ENCODE measurements at regions not wholly inside any gene's neighbourhood (a gene's known extent, or its start where the extent isn't known, plus 50 kb on each side); places are given as distances from the start of the nearest gene placed in this dataset.
"Not testable (repeated sequence)": the region's sequence is repeated elsewhere in the genome, so short reads cannot be mapped to it uniquely, and the experiment has no call there.

DNA sequence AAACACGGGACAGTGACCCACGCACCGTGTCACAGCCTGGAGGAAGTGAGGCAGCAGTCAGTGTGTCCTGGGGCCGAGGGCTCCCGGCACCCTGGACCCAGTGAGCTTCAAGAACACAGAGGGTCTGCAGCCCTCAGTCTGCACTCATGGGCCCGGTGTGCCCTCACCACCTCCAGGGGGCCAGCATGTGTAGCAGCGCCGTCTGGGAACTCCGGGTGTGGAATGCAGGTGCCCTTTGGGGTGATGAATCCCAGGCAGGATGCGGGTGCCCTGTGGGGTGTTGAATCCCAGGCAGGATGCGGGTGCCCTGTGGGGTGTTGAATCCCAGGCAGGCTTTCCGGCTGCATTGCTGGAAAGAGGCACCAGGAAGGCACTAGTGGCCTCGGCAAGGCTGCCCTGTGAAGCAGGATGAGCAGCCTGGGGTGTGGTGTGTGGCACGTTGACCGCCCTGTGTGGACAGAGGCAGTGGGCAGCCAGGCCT is 1399.9 kb downstream of the BRD1 start:
- DNase-seq (ENCODE audit: low read depth in 2 of 3, low spot score in 2 of 3), result no peak

DNA sequence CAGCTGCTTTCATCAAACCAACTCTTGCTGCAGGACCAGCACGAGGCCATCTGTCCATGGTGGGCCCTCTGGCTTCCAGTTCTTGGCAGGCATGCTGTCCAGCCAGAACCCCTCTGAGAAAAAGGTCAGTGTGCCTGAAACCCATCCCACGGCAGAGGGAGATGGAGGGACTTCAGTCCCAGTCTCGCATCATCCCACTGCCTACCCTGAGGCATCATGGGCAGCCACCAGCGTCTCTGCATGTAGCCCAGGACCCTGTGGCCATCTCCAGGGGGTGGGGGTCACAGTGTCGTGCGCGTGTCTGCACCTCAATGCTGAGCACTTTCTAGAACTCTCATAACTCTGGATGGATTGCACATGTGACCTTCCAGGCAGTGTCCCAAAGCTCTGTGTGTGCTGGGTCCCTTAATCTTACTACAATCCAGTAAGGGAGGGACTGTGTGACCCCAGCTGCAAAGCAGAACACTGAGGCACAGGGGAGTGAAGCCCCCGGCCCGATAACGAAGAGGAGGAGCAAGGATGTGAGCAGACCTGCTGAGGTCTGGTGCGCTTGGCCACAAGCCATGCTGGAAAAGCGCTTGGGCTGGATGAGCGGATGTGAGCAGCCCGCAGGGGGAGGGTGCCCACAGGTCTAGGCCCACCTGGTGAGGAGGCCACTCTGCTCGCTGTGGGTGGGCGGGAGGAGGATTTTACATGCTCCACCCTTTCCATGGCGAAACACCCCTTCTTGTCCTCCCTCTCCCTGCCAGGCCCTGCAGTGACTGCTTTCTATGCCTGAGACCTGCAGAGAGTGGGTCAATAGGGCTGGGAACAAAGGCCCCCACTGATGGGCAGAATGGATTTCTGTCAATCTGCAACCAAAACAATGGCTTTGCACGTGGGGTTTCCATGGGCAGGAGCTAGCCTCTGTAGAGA is 1401.0 kb downstream of the BRD1 start:
- DNase-seq (ENCODE audit: low read depth in 2 of 3, low spot score in 2 of 3), result no peak

DNA sequence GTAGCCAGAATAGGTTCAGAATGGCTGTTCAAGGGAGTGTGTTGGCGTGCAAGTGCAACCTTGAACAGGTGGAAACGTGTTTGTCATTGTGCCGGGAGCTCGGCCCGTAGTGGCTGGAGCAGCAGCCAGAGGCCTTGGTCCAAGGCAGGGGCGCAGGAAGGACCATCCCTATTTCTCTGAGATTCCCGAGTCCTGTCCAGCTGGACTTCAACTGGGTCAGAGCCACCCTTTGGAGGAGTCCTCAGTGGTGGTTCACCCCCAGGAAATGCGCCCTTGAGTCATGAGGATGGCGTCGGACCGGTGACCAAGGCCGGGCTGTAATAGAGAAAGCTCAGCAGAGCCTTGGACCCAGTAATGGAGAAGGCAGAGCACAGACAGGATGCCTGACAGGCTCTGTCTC is 1402.0 kb downstream of the BRD1 start:
- DNase-seq (ENCODE audit: low read depth in 2 of 3, low spot score in 2 of 3), result no peak

GRCh38 chr22:48425091-48425506 is 1402.6 kb downstream of the BRD1 start:
- DNase-seq (ENCODE audit: low read depth in 2 of 3, low spot score in 2 of 3), result no peak

- no peak for DNase-seq (ENCODE audit: low read depth in 2 of 3, low spot score in 2 of 3)
Observed at GRCh38 chr22:48424661-48425060, 1403.0 kb downstream of the BRD1 start.

DNA sequence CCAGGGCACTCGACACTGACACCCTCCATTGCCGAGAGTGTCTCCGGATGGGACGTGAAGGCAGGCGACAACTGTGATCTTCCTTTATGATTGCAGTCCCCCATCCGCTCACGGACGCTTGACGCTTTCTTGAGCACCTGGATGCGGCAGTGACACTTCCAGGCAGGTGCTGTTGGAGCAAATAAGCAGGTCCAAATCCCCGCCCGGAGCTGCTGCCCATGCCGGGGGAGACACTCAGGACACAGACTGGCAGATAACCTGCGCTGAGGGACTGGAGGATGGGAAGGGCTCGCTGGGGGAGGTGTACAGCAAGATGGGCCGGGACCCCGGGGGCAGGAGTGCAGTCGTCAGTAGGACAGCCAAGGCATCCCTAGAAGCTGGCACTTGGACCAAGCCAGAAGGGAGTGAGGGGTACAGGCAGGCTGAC is 1403.5 kb downstream of the BRD1 start:
- no peak for DNase-seq (ENCODE audit: low read depth in 2 of 3, low spot score in 2 of 3)

- no peak for DNase-seq (ENCODE audit: low read depth in 2 of 3, low spot score in 2 of 3)
Observed at GRCh38 chr22:48423481-48423911, 1404.2 kb downstream of the BRD1 start.

DNA sequence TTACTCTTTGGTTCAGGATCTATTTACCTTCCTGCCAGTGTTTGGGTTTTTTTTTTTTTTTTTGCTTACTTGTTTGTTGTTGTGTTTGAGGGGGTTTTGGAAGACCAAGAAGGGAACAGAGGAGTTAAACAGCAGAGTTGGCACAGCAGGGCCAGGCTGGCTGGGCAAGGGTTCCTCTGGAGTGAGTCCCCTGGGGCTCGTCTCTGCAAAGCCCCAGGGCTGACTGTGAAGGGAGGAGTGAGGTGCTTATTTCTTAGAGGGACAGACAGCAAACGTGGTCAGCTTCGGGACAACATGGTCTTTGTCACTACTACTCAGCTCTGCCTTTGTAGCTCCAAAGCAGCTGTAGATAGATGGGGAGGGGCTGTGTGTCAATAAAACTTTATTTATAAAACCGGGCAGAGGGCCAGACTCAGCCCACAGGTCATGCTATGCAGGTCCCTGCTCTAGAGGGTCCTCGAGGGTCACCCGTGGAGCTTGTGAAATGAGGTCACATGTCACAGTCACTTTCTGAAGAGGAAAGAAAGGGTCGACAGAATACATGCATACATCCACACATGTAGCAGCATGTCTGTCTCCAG is 1404.7 kb downstream of the BRD1 start:
- no peak for DNase-seq (ENCODE audit: low read depth in 2 of 3, low spot score in 2 of 3)

DNA sequence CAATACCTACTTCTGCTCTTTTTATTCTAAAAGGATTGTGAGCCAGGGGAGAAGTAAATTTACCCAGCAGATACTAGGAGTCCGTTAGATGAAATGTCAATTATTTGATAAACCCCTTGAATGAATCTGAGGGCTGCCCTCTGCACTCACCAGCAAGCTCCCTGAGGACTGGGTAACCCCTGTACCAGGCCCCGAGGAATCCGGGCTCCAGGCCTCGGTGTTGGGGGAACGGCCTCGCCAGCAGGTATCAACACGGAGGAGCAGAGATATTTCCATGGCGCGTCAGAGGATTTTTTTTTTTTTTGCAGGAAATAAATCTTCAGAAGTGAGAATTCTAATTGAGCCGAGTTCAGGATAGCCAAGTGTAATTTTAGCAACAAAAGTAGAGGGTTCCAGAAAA is 1408.8 kb downstream of the BRD1 start:
- no peak for DNase-seq (ENCODE audit: low read depth in 2 of 3, low spot score in 2 of 3)

GRCh38 chr22:48417225-48418070 is 1410.2 kb downstream of the BRD1 start:
- no peak for DNase-seq (ENCODE audit: low read depth in 2 of 3, low spot score in 2 of 3)

- no peak for DNase-seq (ENCODE audit: low read depth in 2 of 3, low spot score in 2 of 3)
Observed at GRCh38 chr22:48416396-48417224, 1411.1 kb downstream of the BRD1 start.

DNA sequence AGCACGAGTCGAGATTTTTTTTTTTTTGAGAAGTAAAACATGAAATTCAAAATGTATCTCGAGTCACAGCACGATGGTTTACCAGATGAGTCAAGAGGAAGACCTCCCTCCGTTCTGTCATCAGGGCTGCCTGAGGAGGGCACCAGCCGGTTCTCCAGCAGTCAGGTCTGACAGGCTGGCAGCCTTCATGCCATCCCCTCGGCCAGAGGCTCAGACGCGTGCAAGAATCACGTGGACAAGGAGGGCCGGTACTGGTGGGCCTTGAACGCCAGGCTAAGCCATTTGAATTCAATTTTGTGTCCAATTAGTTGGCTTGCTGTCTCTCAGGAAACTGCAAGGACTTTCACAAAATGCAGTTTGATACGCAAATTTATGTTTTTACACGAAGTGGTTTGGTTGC is 1412.2 kb downstream of the BRD1 start:
- no peak for DNase-seq (ENCODE audit: low read depth in 2 of 3, low spot score in 2 of 3)

GRCh38 chr22:48414651-48415050 is 1413.0 kb downstream of the BRD1 start:
- DNase-seq (ENCODE audit: low read depth in 2 of 3, low spot score in 2 of 3), result no peak

DNA sequence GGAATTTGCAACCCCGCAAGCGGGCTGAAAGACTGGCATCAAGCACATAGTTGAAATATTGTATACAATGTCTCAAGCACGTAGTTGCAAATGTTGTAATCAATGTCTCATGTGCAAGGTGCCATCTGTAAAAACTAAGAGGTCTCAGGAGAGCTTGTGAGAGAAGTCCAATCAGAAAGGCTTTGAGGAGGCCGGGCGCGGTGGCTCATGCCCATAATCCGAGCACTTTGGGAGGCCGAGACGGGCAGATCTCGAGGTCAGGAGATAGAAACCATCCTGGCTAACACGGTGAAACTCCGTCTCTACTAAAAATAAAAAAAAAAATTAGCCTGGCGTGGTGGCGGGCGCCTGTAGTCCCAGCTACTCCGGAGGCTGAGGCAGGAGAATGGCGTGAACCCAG is 1414.7 kb downstream of the BRD1 start:
- not testable (repeated sequence) for DNase-seq (ENCODE audit: low read depth in 2 of 3, low spot score in 2 of 3)

- no peak for DNase-seq (ENCODE audit: low read depth in 2 of 3, low spot score in 2 of 3)
Observed at GRCh38 chr22:48410536-48410935, 1417.1 kb downstream of the BRD1 start.

GRCh38 chr22:48407256-48407955 is 1420.3 kb downstream of the BRD1 start:
- DNase-seq (ENCODE audit: low read depth in 2 of 3, low spot score in 2 of 3), result no peak

DNA sequence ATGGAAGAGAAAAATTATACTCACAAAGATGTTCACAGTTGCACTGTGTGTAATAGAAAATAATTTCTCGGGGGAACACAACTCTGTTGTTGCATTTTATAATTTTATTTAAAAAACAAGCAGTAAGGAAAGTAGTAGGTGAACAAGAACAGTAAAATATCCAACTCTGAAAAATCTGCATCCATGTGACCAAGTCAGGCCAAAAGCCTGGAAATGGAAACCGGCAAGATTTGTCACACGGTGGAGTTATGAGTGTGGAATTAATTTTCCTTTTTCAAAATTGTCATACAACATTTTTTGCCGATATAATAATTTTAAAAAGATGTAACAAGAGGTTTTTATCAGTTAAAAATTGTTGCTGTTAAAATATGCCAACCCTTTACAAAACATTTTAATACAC is 1421.5 kb downstream of the BRD1 start:
- DNase-seq (ENCODE audit: low read depth in 2 of 3, low spot score in 2 of 3), result no peak

GRCh38 chr22:48405741-48406140 is 1421.9 kb downstream of the BRD1 start:
- no peak for DNase-seq (ENCODE audit: low read depth in 2 of 3, low spot score in 2 of 3)

- DNase-seq (ENCODE audit: low read depth in 2 of 3, low spot score in 2 of 3), result no peak
Observed at GRCh38 chr22:48404801-48405447, 1422.7 kb downstream of the BRD1 start.

All from activated CD8-positive, alpha-beta memory T cell treated with anti-CD3 and anti-CD28 coated beads for 48 hours (primary cell).